HEK293 (cell line): ENCODE measurements at regions not wholly inside any gene's neighbourhood (a gene's known extent, or its start where the extent isn't known, plus 50 kb on each side); places are given as distances from the start of the nearest gene placed in this dataset.

Source experiments
- CTCF ChIA-PET: fragments of 350-600 bp; formaldehyde crosslinking; extraction: SDS; loops from one replicate; lab custom pipeline; 2021; ENCODE audit warnings: antibody characterized with exemption; lab: Yijun Ruan, JAX
- POLR2A ChIA-PET: fragments of 300-600 bp; formaldehyde crosslinking; extraction: SDS; loops from one replicate; lab custom pipeline; 2020; ENCODE audit warnings: antibody characterized with exemption, inconsistent platforms; lab: Yijun Ruan, JAX
- H3K27ac ChIP-seq: fragments of 200-500 bp; sonication (Bioruptor generic); 2 replicates; pipeline ENCODE4 v1.5.1; 2014; ENCODE audit warnings: low read depth, low read length, control low read depth, inconsistent platforms; ENCODE audit errors: extremely low read depth
- H3K36me3 ChIP-seq, 2 experiments: fragments of 200-500 bp in 1 of 2; sonication (Bioruptor generic) in 1 of 2; 1 replicate in 1 of 2; 2 replicates in 1 of 2; pipeline ENCODE4 v1.5.1; 2014 to 2017; ENCODE audit warnings: inconsistent platforms in 2 of 2, low read length in 2 of 2; ENCODE audit not compliant: control insufficient read depth in 2 of 2, insufficient read depth in 1 of 2
- H3K4me1 ChIP-seq: fragments of 200-500 bp; sonication (Bioruptor generic); 2 replicates; pipeline ENCODE4 v1.5.1; 2014; ENCODE audit warnings: mild to moderate bottlenecking, low read length, inconsistent platforms; ENCODE audit not compliant: control insufficient read depth, insufficient read depth
- H3K4me3 ChIP-seq: 2 replicates; pipeline ENCODE4 v1.5.1; 2011; ENCODE audit warnings: low read depth, mild to moderate bottlenecking, control low read depth, low read length, moderate library complexity
- H3K9me3 ChIP-seq: fragments of 200-500 bp; sonication (Bioruptor generic); 2 replicates; pipeline ENCODE4 v1.5.1; 2014; ENCODE audit warnings: low read depth, low read length, inconsistent platforms; ENCODE audit not compliant: control insufficient read depth, insufficient read depth
- BCL11A ChIP-seq: fragments of 450-650 bp; formaldehyde crosslinking; IDR thresholded peaks from 2 replicates; pipeline ENCODE4 v1.5.1; 2016; ENCODE audit warnings: low read depth, missing biosample characterization, missing genetic modification characterization
- SETDB1 ChIP-seq: IDR thresholded peaks from one replicate; pipeline ENCODE4 v1.6.1; 2017; ENCODE audit warnings: mild to moderate bottlenecking, low read length, moderate library complexity, mixed read lengths; ENCODE audit not compliant: insufficient read length
- SP2 ChIP-seq: fragments of 450-650 bp; formaldehyde crosslinking; IDR thresholded peaks from 2 replicates; pipeline ENCODE4 v1.5.1; 2016; ENCODE audit warnings: missing biosample characterization, missing genetic modification characterization
- SP3 ChIP-seq: fragments of 450-650 bp; formaldehyde crosslinking; IDR thresholded peaks from 2 replicates; pipeline ENCODE4 v1.5.1; 2016; ENCODE audit warnings: missing biosample characterization, missing genetic modification characterization
- SP7 ChIP-seq: fragments of 450-650 bp; formaldehyde crosslinking; IDR thresholded peaks from 2 replicates; pipeline ENCODE4 v1.5.1; 2016; ENCODE audit warnings: missing biosample characterization, missing genetic modification characterization
- TRIM28 ChIP-seq: IDR thresholded peaks from 2 replicates; pipeline ENCODE4 v1.6.1; 2011; ENCODE audit warnings: low read length, control low read depth, borderline replicate concordance
- ZFHX2 ChIP-seq: fragments of 450-650 bp; formaldehyde crosslinking; conservative IDR thresholded peaks from 2 replicates; pipeline ENCODE4 v1.5.1; 2016; ENCODE audit warnings: missing biosample characterization, missing genetic modification characterization
- ZNF174 ChIP-seq: fragments of 450-650 bp; formaldehyde crosslinking; IDR thresholded peaks from 2 replicates; pipeline ENCODE4 v1.5.0; 2017; ENCODE audit warnings: missing biosample characterization, mild to moderate bottlenecking, missing genetic modification characterization
- ZNF202 ChIP-seq: fragments of 450-650 bp; formaldehyde crosslinking; IDR thresholded peaks from 2 replicates; pipeline ENCODE4 v1.5.1; 2016; ENCODE audit warnings: missing biosample characterization, missing genetic modification characterization, borderline replicate concordance
- ZNF223 ChIP-seq: fragments of 450-650 bp; formaldehyde crosslinking; IDR thresholded peaks from 2 replicates; pipeline ENCODE4 v1.5.1; 2016; ENCODE audit warnings: missing biosample characterization, missing genetic modification characterization
- ZNF292 ChIP-seq: fragments of 450-650 bp; formaldehyde crosslinking; IDR thresholded peaks from 2 replicates; pipeline ENCODE4 v1.5.1; 2016; ENCODE audit warnings: low read depth, missing biosample characterization, missing genetic modification characterization, borderline replicate concordance
- ZNF341 ChIP-seq: fragments of 450-650 bp; formaldehyde crosslinking; IDR thresholded peaks from 2 replicates; pipeline ENCODE4; 2016; ENCODE audit warnings: low read depth, missing biosample characterization, missing genetic modification characterization
- ZNF423 ChIP-seq: fragments of 450-650 bp; formaldehyde crosslinking; IDR thresholded peaks from 2 replicates; pipeline ENCODE4 v1.5.1; 2016; ENCODE audit warnings: missing biosample characterization, missing genetic modification characterization
- ZNF558 ChIP-seq: fragments of 450-650 bp; formaldehyde crosslinking; IDR thresholded peaks from 2 replicates; pipeline ENCODE4 v1.5.1; 2016; ENCODE audit warnings: missing biosample characterization, missing genetic modification characterization
- ZNF571 ChIP-seq: fragments of 450-650 bp; formaldehyde crosslinking; IDR thresholded peaks from 2 replicates; pipeline ENCODE4 v1.5.0; 2017; ENCODE audit warnings: missing biosample characterization, missing genetic modification characterization
- ZNF626 ChIP-seq: fragments of 450-650 bp; sonication (Bioruptor Pico); formaldehyde crosslinking; IDR thresholded peaks from 2 replicates; pipeline ENCODE4 v1.5.1; 2018; ENCODE audit warnings: missing biosample characterization, missing genetic modification characterization, inconsistent platforms
- ZNF76 ChIP-seq: fragments of 450-650 bp; formaldehyde crosslinking; IDR thresholded peaks from 2 replicates; pipeline ENCODE4; 2016; ENCODE audit warnings: low read depth, missing biosample characterization, missing genetic modification characterization, borderline replicate concordance
- ZNF792 ChIP-seq: fragments of 450-650 bp; formaldehyde crosslinking; IDR thresholded peaks from 2 replicates; pipeline ENCODE4 v1.5.1; 2016; ENCODE audit warnings: missing biosample characterization, missing genetic modification characterization
- ZNF843 ChIP-seq: fragments of 450-650 bp; formaldehyde crosslinking; IDR thresholded peaks from 2 replicates; pipeline ENCODE4 v1.5.1; 2016; ENCODE audit warnings: missing biosample characterization, missing genetic modification characterization
- TF ChIP-seq, protein P1 (sequence below): fragments of 450-650 bp; formaldehyde crosslinking; IDR thresholded peaks from 2 replicates; pipeline ENCODE4 v1.5.1; 2016; ENCODE audit warnings: missing biosample characterization, missing genetic modification characterization
- TF ChIP-seq, protein P2 (sequence below): fragments of 450-650 bp; formaldehyde crosslinking; IDR thresholded peaks from 2 replicates; pipeline ENCODE4 v1.5.1; 2016; ENCODE audit warnings: missing biosample characterization, missing genetic modification characterization
- TF ChIP-seq, protein P3 (sequence below): fragments of 450-650 bp; formaldehyde crosslinking; IDR thresholded peaks from 2 replicates; pipeline ENCODE4 v1.5.1; 2016; ENCODE audit warnings: missing biosample characterization, missing genetic modification characterization
- TF ChIP-seq, protein P4 (sequence below): IDR thresholded peaks from 2 replicates; pipeline ENCODE4 v1.6.1; 2011; ENCODE audit warnings: mild to moderate bottlenecking, low read depth, low read length, borderline replicate concordance
- TF ChIP-seq, protein P5 (sequence below): fragments of 450-650 bp; formaldehyde crosslinking; IDR thresholded peaks from 2 replicates; pipeline ENCODE4 v1.5.1; 2016; ENCODE audit warnings: missing biosample characterization, missing genetic modification characterization, borderline replicate concordance

DNA sequence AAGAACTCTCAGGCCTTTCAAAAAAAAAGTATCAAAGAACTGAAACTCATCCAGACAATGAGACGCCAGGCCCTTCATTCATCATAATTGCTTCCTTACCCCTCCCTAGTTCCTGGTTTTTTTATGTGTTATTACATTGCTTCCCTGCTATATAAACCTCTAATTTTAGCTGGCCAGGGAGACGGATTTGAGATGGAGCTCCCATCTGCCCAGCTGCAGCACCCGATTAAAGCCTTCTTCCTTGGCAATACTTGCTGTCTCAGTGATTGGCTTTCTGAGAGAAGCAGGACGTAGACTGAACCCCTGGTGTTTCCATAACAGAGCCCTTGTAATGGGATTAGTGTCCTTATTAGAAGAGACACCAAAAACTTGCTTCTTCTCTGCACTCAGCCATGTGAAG, 62.4 kb downstream of the BARX1 start:
- Histone ChIP-seq H3K27ac (no peak overlapping the region), H3K4me3 (no peak overlapping the region), H3K4me1 (no peaks in the 10 kb centered on the region), H3K9me3 (no peaks in the 10 kb centered on the region), H3K36me3 (no peaks in the 10 kb centered on the region)
- TF ChIP-seq ZNF202 (tag by site-specific recombination) (no peak), SETDB1 (peak; percentile 79), TRIM28 (peak; percentile 54; the same call in 1 of the 2 replicates), ZNF423 (tag by site-specific recombination) (no peak), ZNF558 (tag by site-specific recombination) (no peak), ZNF571 (tag by site-specific recombination) (no peak)
- TF ChIP-seq, protein P1, sequence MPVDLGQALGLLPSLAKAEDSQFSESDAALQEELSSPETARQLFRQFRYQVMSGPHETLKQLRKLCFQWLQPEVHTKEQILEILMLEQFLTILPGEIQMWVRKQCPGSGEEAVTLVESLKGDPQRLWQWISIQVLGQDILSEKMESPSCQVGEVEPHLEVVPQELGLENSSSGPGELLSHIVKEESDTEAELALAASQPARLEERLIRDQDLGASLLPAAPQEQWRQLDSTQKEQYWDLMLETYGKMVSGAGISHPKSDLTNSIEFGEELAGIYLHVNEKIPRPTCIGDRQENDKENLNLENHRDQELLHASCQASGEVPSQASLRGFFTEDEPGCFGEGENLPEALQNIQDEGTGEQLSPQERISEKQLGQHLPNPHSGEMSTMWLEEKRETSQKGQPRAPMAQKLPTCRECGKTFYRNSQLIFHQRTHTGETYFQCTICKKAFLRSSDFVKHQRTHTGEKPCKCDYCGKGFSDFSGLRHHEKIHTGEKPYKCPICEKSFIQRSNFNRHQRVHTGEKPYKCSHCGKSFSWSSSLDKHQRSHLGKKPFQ (tag by site-specific recombination) = no peak
- CTCF ChIA-PET = interaction anchor here (0.6 kb wide), 1 partner anchor 322 kb away, joined by 3 read pairs; no protein-coding TSS in a partner anchor
- POLR2A ChIA-PET = no interaction called here

DNA sequence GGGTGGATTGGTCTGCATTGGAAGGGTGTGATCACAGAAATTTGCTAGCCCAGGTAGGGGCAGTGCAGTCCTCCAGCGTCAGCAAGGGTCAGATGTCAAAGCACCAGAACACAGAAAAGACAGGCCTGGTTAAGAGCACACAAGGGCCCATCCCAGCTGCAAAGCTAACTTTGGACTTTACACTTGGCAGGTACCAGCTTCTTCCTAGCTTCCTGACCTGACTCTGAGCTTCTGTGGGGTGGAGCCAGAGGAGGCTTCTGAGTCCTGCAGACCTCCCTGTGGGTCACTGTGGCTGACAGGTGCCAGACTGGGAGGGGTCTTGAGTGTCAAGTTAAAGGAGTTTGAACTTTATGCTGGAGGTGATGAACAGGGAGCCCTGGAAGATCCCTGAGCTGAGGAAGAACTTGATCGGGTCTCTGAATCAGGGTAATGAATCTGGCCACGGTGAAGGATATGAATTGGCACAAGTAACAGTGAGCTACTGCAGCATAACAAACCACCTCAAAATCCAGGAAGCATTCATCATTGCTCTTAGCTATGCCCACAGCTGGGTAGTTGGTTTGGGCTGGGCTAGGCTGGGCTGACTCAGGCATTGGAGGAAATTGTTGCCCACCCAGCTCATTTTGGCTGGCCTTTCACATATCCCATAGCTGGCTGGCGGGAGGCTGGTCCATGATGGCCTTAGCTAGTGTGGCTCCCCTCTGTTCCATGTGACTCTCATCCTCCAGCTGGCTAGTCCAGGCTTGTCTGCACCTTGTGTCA, 63.4 kb downstream of the BARX1 start:
- CTCF ChIA-PET = no interaction called here
- POLR2A ChIA-PET = no interaction called here
- no peak for TF ChIP-seq SP2 (tag by site-specific recombination)
- no peak for TF ChIP-seq ZNF292 (tag by site-specific recombination)
- TF ChIP-seq ZNF792 (tag by site-specific recombination) = no peak
- no peak for TF ChIP-seq ZNF626 (tag by site-specific recombination)
- TF ChIP-seq, protein P2, sequence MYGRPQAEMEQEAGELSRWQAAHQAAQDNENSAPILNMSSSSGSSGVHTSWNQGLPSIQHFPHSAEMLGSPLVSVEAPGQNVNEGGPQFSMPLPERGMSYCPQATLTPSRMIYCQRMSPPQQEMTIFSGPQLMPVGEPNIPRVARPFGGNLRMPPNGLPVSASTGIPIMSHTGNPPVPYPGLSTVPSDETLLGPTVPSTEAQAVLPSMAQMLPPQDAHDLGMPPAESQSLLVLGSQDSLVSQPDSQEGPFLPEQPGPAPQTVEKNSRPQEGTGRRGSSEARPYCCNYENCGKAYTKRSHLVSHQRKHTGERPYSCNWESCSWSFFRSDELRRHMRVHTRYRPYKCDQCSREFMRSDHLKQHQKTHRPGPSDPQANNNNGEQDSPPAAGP (tag by site-specific recombination) = no peak
- TF ChIP-seq ZNF423 (tag by site-specific recombination) = no peak
- no peak for TF ChIP-seq ZNF341
- no peak for TF ChIP-seq ZNF843
- TF ChIP-seq SP3 = no peak
- no peak for TF ChIP-seq ZNF76 (tag by site-specific recombination)
- no peak for TF ChIP-seq SP7
- TF ChIP-seq, protein P3, sequence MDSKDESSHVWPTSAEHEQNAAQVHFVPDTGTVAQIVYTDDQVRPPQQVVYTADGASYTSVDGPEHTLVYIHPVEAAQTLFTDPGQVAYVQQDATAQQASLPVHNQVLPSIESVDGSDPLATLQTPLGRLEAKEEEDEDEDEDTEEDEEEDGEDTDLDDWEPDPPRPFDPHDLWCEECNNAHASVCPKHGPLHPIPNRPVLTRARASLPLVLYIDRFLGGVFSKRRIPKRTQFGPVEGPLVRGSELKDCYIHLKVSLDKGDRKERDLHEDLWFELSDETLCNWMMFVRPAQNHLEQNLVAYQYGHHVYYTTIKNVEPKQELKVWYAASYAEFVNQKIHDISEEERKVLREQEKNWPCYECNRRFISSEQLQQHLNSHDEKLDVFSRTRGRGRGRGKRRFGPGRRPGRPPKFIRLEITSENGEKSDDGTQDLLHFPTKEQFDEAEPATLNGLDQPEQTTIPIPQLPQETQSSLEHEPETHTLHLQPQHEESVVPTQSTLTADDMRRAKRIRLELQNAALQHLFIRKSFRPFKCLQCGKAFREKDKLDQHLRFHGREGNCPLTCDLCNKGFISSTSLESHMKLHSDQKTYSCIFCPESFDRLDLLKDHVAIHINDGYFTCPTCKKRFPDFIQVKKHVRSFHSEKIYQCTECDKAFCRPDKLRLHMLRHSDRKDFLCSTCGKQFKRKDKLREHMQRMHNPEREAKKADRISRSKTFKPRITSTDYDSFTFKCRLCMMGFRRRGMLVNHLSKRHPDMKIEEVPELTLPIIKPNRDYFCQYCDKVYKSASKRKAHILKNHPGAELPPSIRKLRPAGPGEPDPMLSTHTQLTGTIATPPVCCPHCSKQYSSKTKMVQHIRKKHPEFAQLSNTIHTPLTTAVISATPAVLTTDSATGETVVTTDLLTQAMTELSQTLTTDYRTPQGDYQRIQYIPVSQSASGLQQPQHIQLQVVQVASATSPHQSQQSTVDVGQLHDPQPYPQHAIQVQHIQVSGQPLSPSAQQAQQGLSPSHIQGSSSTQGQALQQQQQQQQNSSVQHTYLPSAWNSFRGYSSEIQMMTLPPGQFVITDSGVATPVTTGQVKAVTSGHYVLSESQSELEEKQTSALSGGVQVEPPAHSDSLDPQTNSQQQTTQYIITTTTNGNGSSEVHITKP (tag by site-specific recombination) = no peak
- no peak for TF ChIP-seq ZFHX2
- TF ChIP-seq ZNF223 (tag by site-specific recombination) = no peak
- TF ChIP-seq ZNF174 = no peak
- TF ChIP-seq, protein P4, sequence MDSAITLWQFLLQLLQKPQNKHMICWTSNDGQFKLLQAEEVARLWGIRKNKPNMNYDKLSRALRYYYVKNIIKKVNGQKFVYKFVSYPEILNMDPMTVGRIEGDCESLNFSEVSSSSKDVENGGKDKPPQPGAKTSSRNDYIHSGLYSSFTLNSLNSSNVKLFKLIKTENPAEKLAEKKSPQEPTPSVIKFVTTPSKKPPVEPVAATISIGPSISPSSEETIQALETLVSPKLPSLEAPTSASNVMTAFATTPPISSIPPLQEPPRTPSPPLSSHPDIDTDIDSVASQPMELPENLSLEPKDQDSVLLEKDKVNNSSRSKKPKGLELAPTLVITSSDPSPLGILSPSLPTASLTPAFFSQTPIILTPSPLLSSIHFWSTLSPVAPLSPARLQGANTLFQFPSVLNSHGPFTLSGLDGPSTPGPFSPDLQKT = no peak
- TF ChIP-seq BCL11A (tag by site-specific recombination) = no peak
- TF ChIP-seq, protein P5, sequence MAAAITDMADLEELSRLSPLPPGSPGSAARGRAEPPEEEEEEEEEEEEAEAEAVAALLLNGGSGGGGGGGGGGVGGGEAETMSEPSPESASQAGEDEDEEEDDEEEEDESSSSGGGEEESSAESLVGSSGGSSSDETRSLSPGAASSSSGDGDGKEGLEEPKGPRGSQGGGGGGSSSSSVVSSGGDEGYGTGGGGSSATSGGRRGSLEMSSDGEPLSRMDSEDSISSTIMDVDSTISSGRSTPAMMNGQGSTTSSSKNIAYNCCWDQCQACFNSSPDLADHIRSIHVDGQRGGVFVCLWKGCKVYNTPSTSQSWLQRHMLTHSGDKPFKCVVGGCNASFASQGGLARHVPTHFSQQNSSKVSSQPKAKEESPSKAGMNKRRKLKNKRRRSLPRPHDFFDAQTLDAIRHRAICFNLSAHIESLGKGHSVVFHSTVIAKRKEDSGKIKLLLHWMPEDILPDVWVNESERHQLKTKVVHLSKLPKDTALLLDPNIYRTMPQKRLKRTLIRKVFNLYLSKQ (tag by site-specific recombination) = no peak

More for the DNA sequence above, 63.4 kb downstream of the BARX1 start:
- no peaks in the 10 kb centered on the region for H3K9me3 ChIP-seq
- H3K36me3 ChIP-seq = no peaks in the 10 kb centered on the region
- H3K4me1 ChIP-seq = no peaks in the 10 kb centered on the region
- no peak overlapping the region for H3K4me3 ChIP-seq
- no peak overlapping the region for H3K27ac ChIP-seq
